Cardiac fibroblast (primary cell): ENCODE measurements at regions not wholly inside any gene's neighbourhood (a gene's known extent, or its start where the extent isn't known, plus 50 kb on each side); places are given as distances from the start of the nearest gene placed in this dataset.

Experiments used
- DNase-seq, 2 donors: peaks; one replicate each; pipeline versions ENCODE4 v3.0.0 to v3.0.0-alpha.2; 2010; ENCODE audit warnings: low read depth in 2 of 2
- H3K4me3 ChIP-seq, 2 donors: replicated peaks in 1 of 2; 1 replicate in 1 of 2; 2 replicates in 1 of 2; pipeline ENCODE4 v1.5.1; 2011; ENCODE audit warnings: low read depth in 2 of 2, low read length in 2 of 2, mild to moderate bottlenecking in 2 of 2, moderate library complexity in 1 of 2
- TF ChIP-seq, protein P1 (sequence below): IDR thresholded peaks from one replicate; pipeline ENCODE4 v1.5.1; 2011; ENCODE audit warnings: low read depth, mild to moderate bottlenecking, low read length, inconsistent platforms

DNA sequence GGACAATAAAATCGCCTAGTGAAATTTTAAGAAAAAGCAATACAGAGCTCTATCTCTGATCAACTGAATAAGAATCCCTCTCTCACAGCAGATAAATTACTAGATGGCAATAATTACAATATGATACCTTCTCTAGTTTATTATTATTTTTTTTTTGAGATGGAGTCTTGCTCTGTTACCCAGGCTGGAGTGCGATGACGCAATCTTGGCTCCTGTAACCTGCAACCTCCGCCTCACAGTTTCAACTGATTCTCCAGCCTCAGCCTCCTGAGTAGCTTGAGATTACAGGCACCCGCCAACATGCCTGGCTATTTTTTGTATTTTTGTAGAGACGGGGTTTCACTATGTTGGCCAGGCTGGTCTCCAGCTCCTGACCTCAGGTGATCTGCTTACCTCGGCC lies 129.3 kb upstream of the PTCHD4 start:
- H3K4me3 ChIP-seq: no peak overlapping the region
- DNase-seq: no peak

DNA sequence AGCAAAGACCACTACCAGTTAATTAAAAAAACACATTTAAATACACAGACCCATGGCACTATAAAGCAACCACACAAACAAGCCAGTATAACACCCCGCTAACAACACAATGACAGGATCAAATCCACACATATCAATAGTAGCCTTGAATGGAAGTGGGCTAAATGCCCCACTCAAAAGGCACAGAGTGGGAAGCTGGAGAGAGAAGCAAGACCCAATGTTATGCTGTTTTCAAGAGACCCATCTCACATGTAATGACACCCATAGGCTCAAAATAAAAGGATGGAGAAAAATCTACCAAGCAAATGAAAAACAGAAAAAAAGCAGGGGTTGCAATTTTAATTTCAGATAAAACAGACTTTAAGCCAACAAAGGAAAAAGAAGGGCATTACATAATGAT lies 125.4 kb upstream of the PTCHD4 start:
- no peak for DNase-seq
- no peak overlapping the region for H3K4me3 ChIP-seq
- TF ChIP-seq, protein P1, sequence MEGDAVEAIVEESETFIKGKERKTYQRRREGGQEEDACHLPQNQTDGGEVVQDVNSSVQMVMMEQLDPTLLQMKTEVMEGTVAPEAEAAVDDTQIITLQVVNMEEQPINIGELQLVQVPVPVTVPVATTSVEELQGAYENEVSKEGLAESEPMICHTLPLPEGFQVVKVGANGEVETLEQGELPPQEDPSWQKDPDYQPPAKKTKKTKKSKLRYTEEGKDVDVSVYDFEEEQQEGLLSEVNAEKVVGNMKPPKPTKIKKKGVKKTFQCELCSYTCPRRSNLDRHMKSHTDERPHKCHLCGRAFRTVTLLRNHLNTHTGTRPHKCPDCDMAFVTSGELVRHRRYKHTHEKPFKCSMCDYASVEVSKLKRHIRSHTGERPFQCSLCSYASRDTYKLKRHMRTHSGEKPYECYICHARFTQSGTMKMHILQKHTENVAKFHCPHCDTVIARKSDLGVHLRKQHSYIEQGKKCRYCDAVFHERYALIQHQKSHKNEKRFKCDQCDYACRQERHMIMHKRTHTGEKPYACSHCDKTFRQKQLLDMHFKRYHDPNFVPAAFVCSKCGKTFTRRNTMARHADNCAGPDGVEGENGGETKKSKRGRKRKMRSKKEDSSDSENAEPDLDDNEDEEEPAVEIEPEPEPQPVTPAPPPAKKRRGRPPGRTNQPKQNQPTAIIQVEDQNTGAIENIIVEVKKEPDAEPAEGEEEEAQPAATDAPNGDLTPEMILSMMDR: no peak

More for the DNA sequence above, 129.3 kb upstream of the PTCHD4 start:
- TF ChIP-seq, protein P1: no peak

DNA sequence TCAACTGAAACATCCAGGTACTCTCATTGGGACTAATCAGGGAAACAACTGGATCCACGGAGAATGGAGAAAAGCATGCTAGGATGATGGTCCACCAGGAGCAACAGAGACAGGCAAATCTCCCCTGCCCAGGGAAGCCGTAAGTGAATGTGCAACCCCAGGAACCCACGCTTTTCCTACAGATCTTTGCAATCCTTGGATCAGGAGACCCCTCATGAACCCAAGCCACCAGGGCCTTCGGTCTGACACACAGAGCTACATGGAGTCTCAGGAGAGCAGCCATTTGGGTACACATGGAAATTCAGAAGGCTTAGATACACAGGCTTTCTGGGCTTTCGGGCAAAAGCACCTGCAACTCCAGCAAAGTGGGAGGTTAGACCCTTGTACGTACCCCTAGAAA lies 122.1 kb upstream of the PTCHD4 start:
- H3K4me3 ChIP-seq: no peak overlapping the region
- TF ChIP-seq, protein P1: no peak
- no peak for DNase-seq

DNA sequence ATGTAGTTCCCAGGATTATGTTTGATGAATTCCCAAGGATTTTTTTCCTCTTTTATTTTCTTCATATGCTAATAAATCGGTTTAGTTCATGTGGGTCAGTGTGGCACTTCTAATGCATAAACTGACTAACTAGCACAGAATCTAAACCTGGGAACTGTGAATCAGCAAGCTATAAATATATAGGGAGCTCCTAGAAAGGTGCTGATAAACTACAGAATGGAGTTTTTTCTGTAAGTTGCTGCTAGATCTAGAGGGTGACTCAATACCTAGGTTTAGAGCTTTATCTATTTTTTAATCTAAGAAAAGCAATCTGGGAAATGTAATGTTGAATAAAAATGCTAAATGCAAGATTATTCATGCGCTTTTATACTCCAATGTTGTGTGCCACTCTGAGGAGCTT lies 118.8 kb upstream of the PTCHD4 start:
- TF ChIP-seq, protein P1: no peak
- no peak for DNase-seq

DNA sequence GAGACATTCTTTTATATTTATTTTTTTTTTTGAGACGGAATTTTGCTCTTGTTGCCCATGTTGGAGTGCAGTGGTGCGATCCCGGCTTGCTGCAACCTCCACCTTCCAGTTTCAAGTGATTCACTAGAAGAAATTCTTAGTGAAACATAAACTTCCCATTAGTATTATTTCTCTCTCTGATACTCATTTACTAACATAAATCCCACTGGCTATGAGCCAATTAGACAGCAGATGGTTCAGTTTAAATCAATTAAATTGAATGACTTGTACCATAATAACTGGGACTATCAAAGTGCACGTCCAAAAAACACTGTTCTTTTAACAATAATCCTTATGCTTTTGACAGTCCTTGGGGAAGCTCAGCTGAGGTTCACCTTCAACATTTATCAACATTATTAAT lies 111.2 kb upstream of the PTCHD4 start:
- DNase-seq: no peak
- TF ChIP-seq, protein P1: no peak
- H3K4me3 ChIP-seq: no peak overlapping the region

More for the DNA sequence above, 118.8 kb upstream of the PTCHD4 start:
- no peak overlapping the region for H3K4me3 ChIP-seq

DNA sequence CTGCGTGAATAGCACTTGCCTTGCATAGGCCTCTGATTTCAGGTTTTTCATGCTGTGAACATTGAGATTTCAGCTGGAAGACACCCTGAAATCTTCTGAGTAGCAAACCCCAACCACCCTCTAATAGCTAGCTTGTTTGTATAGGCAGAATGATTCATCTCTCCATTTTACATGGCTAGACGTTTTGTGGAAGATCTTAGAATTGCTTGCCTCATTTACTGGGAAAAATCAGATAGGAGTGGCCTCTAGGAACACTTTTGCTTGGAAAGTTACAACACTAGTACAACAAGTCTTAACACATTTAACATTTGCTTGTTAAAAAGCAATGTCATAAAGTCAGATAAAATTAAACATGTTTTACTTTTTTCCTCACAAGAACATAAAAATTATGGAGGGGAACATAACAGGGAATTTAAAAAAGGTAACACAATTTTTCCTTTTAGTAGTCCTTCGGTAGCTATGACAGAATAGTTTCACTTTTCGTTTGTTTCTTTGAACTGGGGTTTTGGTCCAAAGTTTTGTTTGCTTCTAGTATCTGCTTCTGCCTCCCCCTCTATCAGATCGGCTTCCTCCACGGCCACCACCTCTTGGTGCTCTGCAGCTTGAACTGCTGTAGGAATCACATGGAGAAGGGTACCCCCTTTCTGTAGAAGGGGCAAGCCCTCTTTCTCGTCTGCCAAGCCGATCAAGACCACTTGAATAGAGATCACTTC lies 102.2 kb upstream of the PTCHD4 start:
- TF ChIP-seq, protein P1: no peak
- DNase-seq: no peak
- no peak overlapping the region for H3K4me3 ChIP-seq

DNA sequence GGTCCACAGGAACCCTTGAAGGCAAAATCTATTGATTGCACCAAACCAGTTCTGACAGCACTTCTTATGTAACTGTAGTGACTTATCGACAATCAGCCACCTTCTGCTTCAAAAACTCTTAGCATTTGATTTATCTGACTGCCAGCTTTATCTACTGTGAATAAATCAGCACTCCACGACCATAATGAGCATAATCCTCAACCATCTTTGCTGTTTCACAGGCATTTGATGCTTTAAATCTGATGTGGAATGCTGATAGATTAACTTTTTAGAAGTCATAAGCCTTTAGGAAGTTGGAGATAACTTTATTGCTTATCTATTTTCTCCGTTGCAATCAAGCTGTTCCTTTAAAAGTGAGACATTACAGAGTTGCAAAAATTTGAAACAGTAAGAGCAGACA lies 101.5 kb upstream of the PTCHD4 start:
- TF ChIP-seq, protein P1: no peak
- H3K4me3 ChIP-seq: no peak overlapping the region
- no peak for DNase-seq
